H1 (cell line): ENCODE measurements at regions not wholly inside any gene's neighbourhood (a gene's known extent, or its start where the extent isn't known, plus 50 kb on each side); places are given as distances from the start of the nearest gene placed in this dataset.

Experiments
- CHD7 ChIP-seq: fragments of 300-600 bp; sonication (generic); IDR thresholded peaks from 2 replicates; pipeline ENCODE4 v1.7.1; 2012; ENCODE audit warnings: low read length, moderate library complexity, mild to moderate bottlenecking, inconsistent platforms; ENCODE audit not compliant: insufficient replicate concordance
- CREB1 ChIP-seq: IDR thresholded peaks from 2 replicates; pipeline ENCODE4 v1.6.1; 2012; ENCODE audit warnings: inconsistent platforms
- EGR1 ChIP-seq: IDR thresholded peaks from 2 replicates; pipeline ENCODE4 v1.6.1; 2011; ENCODE audit warnings: low read depth, low read length, borderline replicate concordance
- GTF2F1 ChIP-seq: IDR thresholded peaks from 2 replicates; pipeline ENCODE4 v1.6.1; 2012; ENCODE audit warnings: low read depth, low read length, improper control_type of control experiment, borderline replicate concordance
- SIN3A ChIP-seq, 2 experiments: IDR thresholded peaks in 1 of 2; conservative IDR thresholded peaks in 1 of 2; 2 replicates each; pipeline ENCODE4 v1.6.1; 2011 to 2012; ENCODE audit warnings: low read length in 2 of 2, improper control_type of control experiment in 1 of 2, low read depth in 1 of 2, mild to moderate bottlenecking in 1 of 2
- SP1 ChIP-seq: IDR thresholded peaks from 2 replicates; pipeline ENCODE4 v1.6.1; 2011; ENCODE audit warnings: low read depth, low read length
- SP2 ChIP-seq: IDR thresholded peaks from 2 replicates; pipeline ENCODE4 v1.6.1; 2012; ENCODE audit warnings: mild to moderate bottlenecking, low read length, inconsistent platforms
- TAF1 ChIP-seq: IDR thresholded peaks from 2 replicates; pipeline ENCODE4 v1.6.1; 2011; ENCODE audit warnings: mild to moderate bottlenecking, low read depth, low read length

- TF ChIP-seq CHD7 (no peak), SIN3A (conservative IDR thresholded peaks at IDR 0.05 in 1 of 2, IDR thresholded peaks at IDR 0.05 in 1 of 2; ENCODE audit: low read depth in 1 of 2, low read length in 2 of 2) (no peak), SP2 (no peak), SP1 (no peak), GTF2F1 (no peak), TAF1 (no peak), CREB1 (no peak), EGR1 (no peak)
Observed at GRCh38 chr10:31179091-31179680, 139.8 kb upstream of the ZEB1 start (continued).
